Heart left ventricle (tissue), 16 donors: ENCODE measurements at regions not wholly inside any gene's neighbourhood (a gene's known extent, or its start where the extent isn't known, plus 50 kb on each side); places are given as distances from the start of the nearest gene placed in this dataset.

ENCODE experiments used
- ATAC-seq, 4 donors: fragments of 200-7000 bp; cut with Tn5 transposase; one replicate each; pipeline ENCODE4 v1.9.1; 2020 to 2022; ENCODE audit warnings: moderate library complexity in 4 of 4, mild to moderate bottlenecking in 3 of 4, moderate number of reproducible peaks in 1 of 4
- DNase-seq, 5 donors: peaks; one replicate each; pipeline ENCODE4 v3.0.0-alpha.2; 2020
- H3K27ac ChIP-seq, 12 donors: fragments of 200-600 bp; sonication (generic) in 4 of 12; one replicate each; pipeline versions ENCODE4 v1.5.0 to v1.8.0; 2016 to 2022; ENCODE audit warnings: mild to moderate bottlenecking in 2 of 12
- H3K27me3 ChIP-seq, 9 donors: fragments of 200-600 bp; sonication (generic) in 2 of 9; one replicate each; pipeline versions ENCODE4 v1.5.1 to v1.8.0; 2016 to 2022; ENCODE audit warnings: mild to moderate bottlenecking in 3 of 9
- H3K36me3 ChIP-seq, 9 donors: fragments of 200-600 bp; sonication (generic) in 2 of 9; one replicate each; pipeline versions ENCODE4 v1.5.0 to v1.8.0; 2018 to 2022; ENCODE audit warnings: mild to moderate bottlenecking in 2 of 9
- H3K4me1 ChIP-seq, 12 donors: fragments of 200-600 bp; sonication (generic) in 4 of 12; one replicate each; pipeline versions ENCODE4 v1.5.0 to v1.8.0; 2016 to 2022; ENCODE audit warnings: mild to moderate bottlenecking in 3 of 12
- H3K4me3 ChIP-seq, 12 donors: fragments of 200-600 bp; sonication (generic) in 4 of 12; one replicate each; pipeline versions ENCODE4 v1.5.0 to v1.8.0; 2017 to 2022; ENCODE audit warnings: mild to moderate bottlenecking in 9 of 12, moderate library complexity in 4 of 12
- H3K9me3 ChIP-seq, 12 donors: fragments of 200-600 bp; sonication (generic) in 4 of 12; one replicate each; pipeline versions ENCODE4 v1.5.0 to v1.8.0; 2016 to 2022; ENCODE audit warnings: mild to moderate bottlenecking in 1 of 12
- CTCF ChIP-seq, 12 donors: fragments of 200-600 bp; sonication (generic) in 4 of 12; IDR thresholded peaks; one replicate each; pipeline versions ENCODE4 v1.5.0 to v1.8.0; 2018 to 2022; ENCODE audit warnings: antibody characterized with exemption in 12 of 12, mild to moderate bottlenecking in 5 of 12
- POLR2A ChIP-seq, 2 donors: fragments of 450-650 bp; IDR thresholded peaks; one replicate each; pipeline ENCODE4 v1.6.1; 2017; ENCODE audit warnings: antibody characterized with exemption in 2 of 2, mild to moderate bottlenecking in 2 of 2, moderate library complexity in 2 of 2
- WGBS, 4 donors: extraction: QIAGEN DNeasy Blood & Tissue Kit in 2 of 4; methylation state at CpG; one replicate each; pipeline versions ENCODE4 v1.1.5 to v1.1.7; 2013 to 2018; 5-methylcytosine and 5-hydroxymethylcytosine counted together
- intact Hi-C, 10 donors: fragments of 100-400 bp; cut with DNase I; formaldehyde crosslinking; loops; one replicate each; pipeline versions ENCODE4 v1.11.1 to v1.14.2; 2022
- donor health status: ischemic (EF 13 %, LVEDD 7.1; RV severe dilation, severe dysfunction).
- donor health status: healthy with polysubstance abuse.
- donor health status: DM: no; HTN: yes; CAD: no.
- donor health status: DM: no; HTN: no; CAD: no.
- donor health status: ischemic (EF 25% LVEDD 6.9; RV normal size, moderate dysfunction).
- donor health status: ischemic (EF 25% LVEDD 5.7; RV mildly dilated, moderate dysfunction).
- donor health status: healthy.
- donor health status: DM: yes; HTN: yes; CAD: no.
- donor health status: ischemic (EF 35%, LVEDD 5.7; RV mildly dilated, moderate dysfunction).
- donor health status: nonischemic (EF 11% LVEDD 7.7; RV severe dilation, severe dysfunction).
- donor health status: DM: yes; HTN: yes; CAD: no.
- donor health status: PGD.
- donor health status: ischemic (EF 29% LVEDD 5.4; RV normal size, mild dysfunction).
- donor health status: nonischemic (EF 23%, LVEDD 6.1; RV moderate dilation, normal function).

GRCh38 chr6:12393100-12393499 lies 102.9 kb downstream of the EDN1 start:
- H3K4me3 ChIP-seq, result no peak overlapping the region
- no peaks in the 10 kb centered on the region for H3K36me3 ChIP-seq
- H3K27ac ChIP-seq, result no peak overlapping the region
- TF ChIP-seq POLR2A (IDR thresholded peaks at IDR 0.05) (no peak), CTCF (IDR thresholded peaks at IDR 0.05) (no peak)
- ATAC-seq, result peak in 1 of 4 donors; percentile 27
- WGBS, 4 donors, result 85 to 98% (median 92%) methylated on average over 1 of the region's 1 CpG
- no peaks in the 10 kb centered on the region for H3K27me3 ChIP-seq
- intact Hi-C loops, result loop anchor here in 2 of 10 donors (10.0 kb wide), 2 partner anchors 98 to 212 kb away; partner anchors contain the start of gene EDN1 (in 1 of the 2)
- H3K4me1 ChIP-seq, result peaks cover 0 to 8% (median 0%) of the 10 kb centered on the region in 12 donors
- DNase-seq, result no peak
- H3K9me3 ChIP-seq, result no peaks in the 10 kb centered on the region

GRCh38 chr6:12394170-12394569 lies 104.0 kb downstream of the EDN1 start:
- Histone ChIP-seq H3K9me3 (no peaks in the 10 kb centered on the region), H3K4me3 (no peak overlapping the region), H3K27ac (no peak overlapping the region), H3K4me1 (peaks cover 0 to 8% (median 0%) of the 10 kb centered on the region in 12 donors), H3K27me3 (no peaks in the 10 kb centered on the region), H3K36me3 (no peaks in the 10 kb centered on the region)
- DNase-seq, result no peak
- intact Hi-C loops, result loop anchor here in 2 of 10 donors (10.0 kb wide), 2 partner anchors 99 to 211 kb away; partner anchors contain the start of gene EDN1 (in 1 of the 2)
- TF ChIP-seq CTCF (IDR thresholded peaks at IDR 0.05), result no peak
- TF ChIP-seq POLR2A (IDR thresholded peaks at IDR 0.05), result no peak
- ATAC-seq, result no peak
- WGBS, 4 donors, result 82 to 87% (median 86%) methylated on average over 3 of the region's 3 CpGs

- ATAC-seq (no peak), DNase-seq (no peak)
- TF ChIP-seq CTCF (IDR thresholded peaks at IDR 0.05) (peak in 7 of 12 donors; percentile 17 to 46 (median 28)), POLR2A (IDR thresholded peaks at IDR 0.05) (no peak)
- WGBS, 4 donors, result 83 to 93% (median 86%) methylated on average over 3 of the region's 3 CpGs
- peaks cover 0 to 7% (median 0%) of the 10 kb centered on the region in 12 donors for H3K9me3 ChIP-seq
- H3K4me1 ChIP-seq, result peaks cover 0 to 12% (median 1%) of the 10 kb centered on the region in 12 donors
- H3K27me3 ChIP-seq, result no peaks in the 10 kb centered on the region
- H3K36me3 ChIP-seq, result no peaks in the 10 kb centered on the region
- intact Hi-C loops, result loop anchor here in 5 of 10 donors (5.0 to 10.0 kb wide), 3 partner anchors 101 to 209 kb away; partner anchors contain the start of gene EDN1 (in 1 of the 5)
- H3K27ac ChIP-seq, result no peak overlapping the region
- H3K4me3 ChIP-seq, result no peak overlapping the region
Measured at GRCh38 chr6:12395898-12396297, 105.7 kb downstream of the EDN1 start.

- DNase-seq, result peak in 2 of 5 donors; percentile 28 to 40
- intact Hi-C loops, result loop anchor here in 3 of 10 donors (5.0 to 10.0 kb wide), 4 partner anchors 106 to 201 kb away; partner anchors contain the start of gene EDN1 (in 1 of the 3)
- peak overlapping the region in 1 of 12 donors; percentile 27 for H3K27ac ChIP-seq
- no peaks in the 10 kb centered on the region for H3K36me3 ChIP-seq
- WGBS, 4 donors, result 46 to 76% (median 50%) methylated on average over 3 of the region's 3 CpGs
- TF ChIP-seq CTCF (IDR thresholded peaks at IDR 0.05) (no peak), POLR2A (IDR thresholded peaks at IDR 0.05) (no peak)
- peaks cover 0 to 29% (median 6%) of the 10 kb centered on the region in 12 donors for H3K4me1 ChIP-seq
- ATAC-seq, result peak in 2 of 4 donors; percentile 29 to 50
- no peak overlapping the region for H3K4me3 ChIP-seq
- H3K9me3 ChIP-seq, result peaks cover 0 to 7% (median 0%) of the 10 kb centered on the region in 12 donors
- no peaks in the 10 kb centered on the region for H3K27me3 ChIP-seq
Measured at GRCh38 chr6:12401200-12401599, 111.0 kb downstream of the EDN1 start.
